Right ventricle myocardium superior (tissue), 1 donor: ENCODE measurements at regions not wholly inside any gene's neighbourhood (a gene's known extent, or its start where the extent isn't known, plus 50 kb on each side); places are given as distances from the start of the nearest gene placed in this dataset.

Experiments
- ATAC-seq: fragments of 200-7000 bp; cut with Tn5 transposase; one replicate; pipeline ENCODE4 v1.9.1; 2020; ENCODE audit warnings: mild to moderate bottlenecking; ENCODE audit not compliant: poor library complexity
- DNase-seq: peaks from one replicate; pipeline ENCODE4 v3.0.0-alpha.2; 2020
- intact Hi-C: fragments of 100-400 bp; cut with DNase I; formaldehyde crosslinking; loops from one replicate; pipeline ENCODE4 v1.11.2; 2022
- donor health status: DM: no; HTN: yes; CAD: no; lungs with severe emphysema.

- intact Hi-C loops, result no loop called here
- ATAC-seq, result no peak
These were observed 147.4 kb downstream of the IL15 start for GRCh38 chr4:141783770-141784169.

GRCh38 chr4:141786946-141787345 lies 150.6 kb downstream of the IL15 start:
- intact Hi-C loops, result no loop called here
- DNase-seq, result no peak
- no peak for ATAC-seq

More at GRCh38 chr4:141783770-141784169, 147.4 kb downstream of the IL15 start:
- DNase-seq, result no peak

GRCh38 chr4:141788169-141788915 lies 152.0 kb downstream of the IL15 start:
- no peak for ATAC-seq
- intact Hi-C loops, result no loop called here
- no peak for DNase-seq

GRCh38 chr4:141789716-141790115 lies 153.3 kb downstream of the IL15 start:
- intact Hi-C loops, result no loop called here
- no peak for DNase-seq

GRCh38 chr4:141792164-141792563 lies 155.8 kb downstream of the IL15 start:
- intact Hi-C loops, result no loop called here
- no peak for DNase-seq
- ATAC-seq, result no peak

More at GRCh38 chr4:141789716-141790115, 153.3 kb downstream of the IL15 start:
- ATAC-seq, result no peak

GRCh38 chr4:141797966-141798365 lies 161.6 kb downstream of the IL15 start:
- intact Hi-C loops, result no loop called here
- no peak for ATAC-seq

GRCh38 chr4:141801558-141801957 lies 165.2 kb downstream of the IL15 start:
- ATAC-seq (no peak), DNase-seq (no peak)
- intact Hi-C loops, result no loop called here

More at GRCh38 chr4:141797966-141798365, 161.6 kb downstream of the IL15 start:
- DNase-seq, result no peak

- no peak for DNase-seq
- intact Hi-C loops, result no loop called here
These were observed 165.9 kb downstream of the IL15 start for GRCh38 chr4:141802333-141802732.

GRCh38 chr4:141804836-141805235 lies 168.5 kb downstream of the IL15 start:
- intact Hi-C loops, result no loop called here
- no peak for ATAC-seq
- DNase-seq, result no peak

More at GRCh38 chr4:141802333-141802732, 165.9 kb downstream of the IL15 start:
- ATAC-seq, result no peak

- intact Hi-C loops, result no loop called here
- DNase-seq (no peak), ATAC-seq (no peak)
These were observed 170.9 kb downstream of the IL15 start for GRCh38 chr4:141807103-141807891.

GRCh38 chr4:141810038-141810711 lies 173.8 kb downstream of the IL15 start:
- intact Hi-C loops, result no loop called here
- DNase-seq (no peak), ATAC-seq (no peak)

GRCh38 chr4:141810712-141811375 lies 174.5 kb downstream of the IL15 start:
- DNase-seq, result no peak
- ATAC-seq, result no peak
- intact Hi-C loops, result no loop called here

GRCh38 chr4:141812158-141812557 lies 175.8 kb downstream of the IL15 start:
- intact Hi-C loops, result no loop called here
- ATAC-seq (no peak), DNase-seq (no peak)

- intact Hi-C loops, result no loop called here
- DNase-seq, result no peak
- no peak for ATAC-seq
These were observed 178.1 kb downstream of the IL15 start for GRCh38 chr4:141814499-141814898.

GRCh38 chr4:141815646-141816045 lies 179.3 kb downstream of the IL15 start:
- DNase-seq, result no peak
- no peak for ATAC-seq
- intact Hi-C loops, result no loop called here

GRCh38 chr4:141826260-141826659 lies 189.9 kb downstream of the IL15 start:
- intact Hi-C loops, result no loop called here
- DNase-seq, result no peak

GRCh38 chr4:141833209-141833608 lies 196.8 kb downstream of the IL15 start:
- ATAC-seq (no peak), DNase-seq (no peak)
- intact Hi-C loops, result no loop called here

More at GRCh38 chr4:141826260-141826659, 189.9 kb downstream of the IL15 start:
- no peak for ATAC-seq

- no peak for ATAC-seq
- intact Hi-C loops, result no loop called here
- no peak for DNase-seq
These were observed 204.1 kb downstream of the IL15 start for GRCh38 chr4:141840299-141840986.
